Naive thymus-derived CD8-positive, alpha-beta T cell (primary cell): ENCODE measurements at regions not wholly inside any gene's neighbourhood (a gene's known extent, or its start where the extent isn't known, plus 50 kb on each side); places are given as distances from the start of the nearest gene placed in this dataset.

Source experiments
- ATAC-seq, 2 donors: fragments of 150-1000 bp; cut with Tn5 transposase in 1 of 2; sonication (Bioruptor Pico), chemical (Tn5 transposase) in 1 of 2; 1 replicate in 1 of 2; 2 replicates in 1 of 2; pipeline ENCODE4 v1.10.0; 2021; ENCODE audit warnings: mild to moderate bottlenecking in 2 of 2, moderate library complexity in 2 of 2
- POLR2A ChIA-PET: fragments of 350-600 bp; sonication (Branson Sonifier 250); formaldehyde crosslinking; loops from one replicate; lab custom pipeline; 2021; ENCODE audit warnings: antibody characterized with exemption; lab: Charles Lee
- DNase-seq, 10 donors: peaks; one replicate each; pipeline versions ENCODE4 v3.0.0 to v3.0.0-alpha.2; 2020 to 2022
- H3K27ac Mint-ChIP-seq, 10 donors: one replicate each; pipeline ENCODE4 v1.8.0; 2020 to 2022; ENCODE audit warnings: mild to moderate bottlenecking in 10 of 10, mixed read lengths in 10 of 10, moderate library complexity in 4 of 10, inconsistent platforms in 1 of 10
- H3K27me3 Mint-ChIP-seq, 5 donors: one replicate each; pipeline ENCODE4 v1.8.0; 2021 to 2022; ENCODE audit warnings: mixed read lengths in 5 of 5
- H3K36me3 Mint-ChIP-seq, 3 donors: one replicate each; pipeline ENCODE4 v1.8.0; 2020 to 2022; ENCODE audit warnings: mixed read lengths in 3 of 3, mild to moderate bottlenecking in 2 of 3, inconsistent platforms in 1 of 3
- H3K4me1 Mint-ChIP-seq, 4 donors: one replicate each; pipeline ENCODE4 v1.8.0; 2021 to 2022; ENCODE audit warnings: mixed read lengths in 4 of 4
- H3K4me3 Mint-ChIP-seq, 10 donors: one replicate each; pipeline ENCODE4 v1.8.0; 2020 to 2022; ENCODE audit warnings: mild to moderate bottlenecking in 10 of 10, mixed read lengths in 10 of 10, moderate library complexity in 6 of 10, inconsistent platforms in 1 of 10
- H3K9me3 Mint-ChIP-seq, 9 donors: one replicate each; pipeline ENCODE4 v1.8.0; 2020 to 2022; ENCODE audit warnings: mixed read lengths in 9 of 9, mild to moderate bottlenecking in 3 of 9, inconsistent platforms in 1 of 9, moderate library complexity in 1 of 9

GRCh38 chr2:106021662-106022028, 172.5 kb downstream of the UXS1 start:
- POLR2A ChIA-PET = interaction anchor here (1.2 kb wide), 1 partner anchor 62 kb away, joined by 3 read pairs; no protein-coding TSS in a partner anchor
- no peak for ATAC-seq
- Mint-ChIP-seq H3K9me3 (no peaks in the 10 kb centered on the region), H3K4me3 (no peak overlapping the region), H3K27me3 (no peaks in the 10 kb centered on the region), H3K36me3 (no peaks in the 10 kb centered on the region), H3K27ac (no peak overlapping the region), H3K4me1 (peaks cover 20 to 42% (median 29%) of the 10 kb centered on the region in 4 donors)
- DNase-seq = no peak

DNA sequence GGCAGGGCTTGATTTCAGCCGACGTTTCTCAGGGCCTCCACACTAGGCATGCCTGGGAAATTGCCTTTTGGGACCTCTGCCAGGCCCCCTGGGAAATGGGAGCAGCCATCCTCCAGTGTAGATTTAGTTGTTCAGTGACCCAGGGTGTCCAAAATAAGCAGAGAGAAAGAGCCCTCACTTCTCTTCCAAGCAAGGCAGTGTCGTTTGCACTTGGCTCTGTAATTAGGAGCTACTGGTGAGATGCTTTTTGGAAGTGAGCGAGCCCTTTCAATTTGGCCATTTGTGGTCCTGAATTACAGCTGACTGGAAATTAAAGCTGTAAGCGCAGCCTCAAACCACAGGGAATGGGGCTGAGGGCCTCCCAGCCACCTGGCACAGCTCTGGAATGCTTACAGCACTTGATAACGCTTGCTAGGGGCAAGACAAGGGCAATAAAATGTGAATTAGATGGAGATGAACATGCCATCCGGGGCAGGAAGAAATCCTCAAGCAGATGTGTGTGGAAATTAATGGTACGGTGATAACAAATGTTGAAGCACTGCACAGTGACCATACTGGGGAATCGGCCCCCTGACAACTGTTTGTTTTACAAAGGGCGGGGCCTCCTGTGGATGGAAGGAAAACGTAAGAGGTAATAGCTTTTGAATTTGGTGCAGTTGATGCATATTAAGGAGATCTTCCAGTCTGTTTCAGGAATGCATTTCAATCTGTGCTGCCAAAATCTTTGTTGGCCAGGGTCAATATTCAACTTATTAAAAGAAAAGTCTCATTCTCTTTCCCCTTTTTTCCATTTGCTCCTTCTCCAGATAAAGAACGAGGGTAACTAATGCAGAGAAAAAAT, 173.1 kb downstream of the UXS1 start:
- H3K27me3 Mint-ChIP-seq = no peaks in the 10 kb centered on the region
- H3K27ac Mint-ChIP-seq = peak overlapping the region in 1 of 10 donors; percentile 58
- ATAC-seq (no peak), DNase-seq (no peak)
- H3K9me3 Mint-ChIP-seq = no peaks in the 10 kb centered on the region
- peak overlapping the region in 1 of 10 donors; percentile 38 for H3K4me3 Mint-ChIP-seq
- H3K36me3 Mint-ChIP-seq = no peaks in the 10 kb centered on the region
- POLR2A ChIA-PET = no interaction called here
- H3K4me1 Mint-ChIP-seq = peaks cover 14 to 42% (median 26%) of the 10 kb centered on the region in 4 donors

DNA sequence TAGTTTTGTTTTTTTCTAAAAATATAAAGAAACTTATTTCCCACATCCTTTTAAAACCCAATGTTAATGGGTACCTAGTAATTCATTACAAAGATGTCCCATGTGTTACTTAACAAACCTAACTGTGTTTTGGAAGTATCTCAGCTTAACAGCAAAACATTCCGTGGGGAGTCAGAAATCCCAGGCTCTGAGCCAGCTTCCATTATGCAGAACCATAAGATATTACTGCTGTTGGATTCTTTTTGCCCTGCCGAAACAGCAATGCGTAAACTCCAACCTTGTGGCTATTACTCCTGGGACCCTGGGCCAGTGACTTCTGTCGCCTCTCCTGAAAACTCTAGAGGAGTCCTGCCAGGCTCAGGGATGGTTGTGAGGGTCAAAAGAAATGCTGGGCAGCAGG, 174.1 kb downstream of the UXS1 start:
- no peak for ATAC-seq
- Mint-ChIP-seq H3K36me3 (no peaks in the 10 kb centered on the region), H3K27me3 (no peaks in the 10 kb centered on the region), H3K27ac (no peak overlapping the region), H3K4me3 (no peak overlapping the region), H3K4me1 (peaks cover 7 to 41% (median 25%) of the 10 kb centered on the region in 4 donors), H3K9me3 (no peaks in the 10 kb centered on the region)
- no peak for DNase-seq
- POLR2A ChIA-PET = no interaction called here

- Mint-ChIP-seq H3K36me3 (no peaks in the 10 kb centered on the region), H3K27ac (peak overlapping the region in 2 of 10 donors; percentile 38 to 42), H3K9me3 (no peaks in the 10 kb centered on the region), H3K27me3 (no peaks in the 10 kb centered on the region), H3K4me3 (peak overlapping the region in 1 of 10 donors; percentile 8), H3K4me1 (peaks cover 10 to 31% (median 16%) of the 10 kb centered on the region in 4 donors)
- POLR2A ChIA-PET = no interaction called here
- DNase-seq (no peak), ATAC-seq (no peak)
These were observed 176.0 kb downstream of the UXS1 start for GRCh38 chr2:106018141-106018540.

DNA sequence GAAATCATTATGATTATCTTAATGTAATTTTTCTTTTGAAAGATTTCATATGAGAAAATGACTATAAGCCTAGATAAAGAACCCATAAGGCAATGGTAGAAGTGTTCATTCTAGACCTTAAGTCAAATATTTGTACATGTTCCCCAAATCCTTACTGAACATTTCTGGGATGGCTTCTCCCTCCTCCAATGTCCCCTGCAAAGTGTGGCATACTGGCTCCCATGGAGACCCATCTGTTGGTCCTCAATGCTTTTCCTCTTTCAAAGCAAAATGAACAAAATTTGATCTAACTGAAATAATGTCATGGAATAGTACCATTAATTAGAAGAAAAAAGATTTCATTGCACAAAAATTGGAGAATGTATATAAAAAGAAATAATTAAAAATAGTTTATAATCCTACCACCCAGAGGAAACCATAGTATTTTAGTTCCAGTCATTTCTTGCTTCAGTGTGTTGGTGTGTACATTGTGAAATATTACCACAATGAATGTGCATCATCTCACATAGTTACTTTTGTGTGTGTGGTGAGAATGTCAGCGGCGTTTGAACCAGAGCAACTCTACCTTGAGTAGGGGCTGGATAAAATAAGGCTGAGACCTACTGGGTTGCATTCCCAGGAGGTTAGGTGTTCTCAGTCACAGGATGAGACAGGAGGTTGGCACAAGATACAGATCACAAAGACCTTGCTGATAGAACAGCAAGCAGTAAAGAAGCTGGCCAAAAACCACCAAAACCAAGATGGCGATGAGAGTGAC, 181.3 kb downstream of the UXS1 start:
- Mint-ChIP-seq H3K4me1 (peaks cover 4 to 23% (median 12%) of the 10 kb centered on the region in 4 donors), H3K4me3 (no peak overlapping the region), H3K27me3 (no peaks in the 10 kb centered on the region), H3K36me3 (peaks cover 0 to 5% (median 3%) of the 10 kb centered on the region in 3 donors), H3K9me3 (peaks cover 0 to 11% (median 7%) of the 10 kb centered on the region in 9 donors), H3K27ac (no peak overlapping the region)
- DNase-seq = no peak
- POLR2A ChIA-PET = interaction anchor here (1.4 kb wide), 1 partner anchor 13 kb away, joined by 3 read pairs; no protein-coding TSS in a partner anchor
- no peak for ATAC-seq

- Mint-ChIP-seq H3K36me3 (peaks cover 0 to 5% (median 3%) of the 10 kb centered on the region in 3 donors), H3K4me3 (no peak overlapping the region), H3K9me3 (peaks cover 0 to 17% (median 12%) of the 10 kb centered on the region in 9 donors), H3K27ac (peak overlapping the region in 1 of 10 donors; percentile 31), H3K27me3 (no peaks in the 10 kb centered on the region), H3K4me1 (peaks cover 3 to 23% (median 10%) of the 10 kb centered on the region in 4 donors)
- no peak for ATAC-seq
- POLR2A ChIA-PET = interaction anchor here (1.4 kb wide), 1 partner anchor 14 kb away, joined by 3 read pairs; no protein-coding TSS in a partner anchor
- no peak for DNase-seq
These were observed 182.0 kb downstream of the UXS1 start for GRCh38 chr2:106012001-106012590.

DNA sequence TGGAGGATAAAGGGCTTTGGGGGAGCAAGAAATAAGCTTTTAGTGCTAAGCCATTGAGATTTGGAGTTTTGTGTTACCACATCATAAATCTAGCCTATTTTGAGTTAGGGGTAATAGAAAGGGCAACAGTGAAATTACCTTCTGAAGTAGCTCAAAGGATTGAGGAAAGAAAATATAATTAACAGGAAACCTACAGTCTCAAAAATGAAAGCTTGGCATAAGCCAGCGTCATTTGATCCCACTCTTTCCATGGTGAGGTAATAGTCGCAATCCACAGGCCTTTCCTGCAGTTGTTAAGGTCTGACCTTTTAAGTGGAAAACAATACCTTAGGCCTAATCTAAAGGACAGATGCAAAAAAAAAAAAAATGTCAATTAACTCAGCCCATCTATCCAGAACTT, 182.7 kb downstream of the UXS1 start:
- Mint-ChIP-seq H3K4me1 (peaks cover 3 to 17% (median 11%) of the 10 kb centered on the region in 4 donors), H3K27ac (no peak overlapping the region), H3K36me3 (peaks cover 0 to 12% (median 10%) of the 10 kb centered on the region in 3 donors), H3K4me3 (no peak overlapping the region), H3K27me3 (no peaks in the 10 kb centered on the region), H3K9me3 (peaks cover 0 to 25% (median 18%) of the 10 kb centered on the region in 9 donors)
- DNase-seq (no peak), ATAC-seq (no peak)
- POLR2A ChIA-PET = interaction anchor here (0.7 to 1.4 kb wide), 2 partner anchors 8 to 14 kb away, joined by 3 to 5 read pairs; no protein-coding TSS in a partner anchor

DNA sequence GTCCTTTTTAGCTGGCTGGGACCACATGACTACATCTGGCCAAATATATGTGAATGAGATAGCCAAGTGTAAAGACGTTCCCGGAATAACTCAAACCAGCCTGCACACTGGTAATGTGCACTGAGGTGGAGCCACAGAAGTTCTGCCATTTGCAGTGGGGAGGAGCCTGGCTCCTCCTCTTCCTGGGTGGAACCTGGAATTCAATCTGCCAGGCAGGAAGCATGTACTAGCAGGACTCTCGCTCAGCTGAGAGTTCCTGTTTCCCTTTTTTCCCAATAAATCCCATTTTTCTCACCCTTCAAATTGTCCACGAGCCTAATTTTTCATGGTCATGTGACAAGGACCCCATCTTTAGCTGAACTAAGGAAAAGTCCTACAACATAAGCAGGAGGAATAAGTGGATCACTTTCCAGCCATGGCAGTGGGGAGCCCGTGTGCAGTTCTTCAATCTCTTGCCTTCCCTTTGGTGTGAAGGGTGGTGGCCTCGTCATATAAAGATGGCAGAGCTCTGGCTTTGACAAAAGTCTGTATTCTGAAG, 183.2 kb downstream of the UXS1 start:
- peaks cover 0 to 15% (median 13%) of the 10 kb centered on the region in 3 donors for H3K36me3 Mint-ChIP-seq
- H3K27ac Mint-ChIP-seq = no peak overlapping the region
- H3K27me3 Mint-ChIP-seq = no peaks in the 10 kb centered on the region
- POLR2A ChIA-PET = interaction anchor here (0.7 kb wide), 1 partner anchor 8 kb away, joined by 5 read pairs; no protein-coding TSS in a partner anchor
- peaks cover 3 to 12% (median 7%) of the 10 kb centered on the region in 4 donors for H3K4me1 Mint-ChIP-seq
- H3K4me3 Mint-ChIP-seq = no peak overlapping the region
- DNase-seq (no peak), ATAC-seq (no peak)
- peaks cover 0 to 30% (median 21%) of the 10 kb centered on the region in 9 donors for H3K9me3 Mint-ChIP-seq

DNA sequence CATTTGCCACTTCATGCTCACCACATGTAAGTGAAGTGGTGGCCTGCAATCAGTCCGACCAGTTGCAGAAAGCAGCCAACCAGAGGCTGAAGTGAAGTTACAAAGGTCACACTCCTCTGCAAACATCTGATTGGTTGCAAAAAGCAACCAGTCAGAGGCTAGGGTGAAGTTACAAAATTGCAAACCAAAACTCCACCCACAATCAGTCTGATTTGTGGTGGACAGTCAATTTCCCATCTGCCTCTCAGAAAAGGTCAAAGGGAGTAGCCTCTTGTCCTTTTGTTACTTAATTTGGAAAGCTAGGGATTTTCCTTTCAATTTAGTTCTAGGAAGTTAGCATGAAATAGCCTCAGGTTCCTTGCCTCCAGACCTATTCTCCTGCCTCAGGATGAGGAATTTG, 185.0 kb downstream of the UXS1 start:
- DNase-seq (no peak), ATAC-seq (no peak)
- peaks cover 0 to 30% (median 19%) of the 10 kb centered on the region in 3 donors for H3K36me3 Mint-ChIP-seq
- H3K27ac Mint-ChIP-seq = no peak overlapping the region
- no peak overlapping the region for H3K4me3 Mint-ChIP-seq
- peaks cover 0 to 2% (median under 1%) of the 10 kb centered on the region in 4 donors for H3K4me1 Mint-ChIP-seq
- peaks cover 9 to 47% (median 33%) of the 10 kb centered on the region in 9 donors for H3K9me3 Mint-ChIP-seq
- POLR2A ChIA-PET = no interaction called here
- H3K27me3 Mint-ChIP-seq = no peaks in the 10 kb centered on the region

GRCh38 chr2:106004851-106005250, 189.2 kb downstream of the UXS1 start:
- ATAC-seq (no peak), DNase-seq (no peak)
- H3K36me3 Mint-ChIP-seq = peaks cover 0 to 43% (median 30%) of the 10 kb centered on the region in 3 donors
- H3K4me3 Mint-ChIP-seq = no peak overlapping the region
- H3K27me3 Mint-ChIP-seq = no peaks in the 10 kb centered on the region
- POLR2A ChIA-PET = interaction anchor here (0.8 kb wide), 1 partner anchor 45 kb away, joined by 3 read pairs; no protein-coding TSS in a partner anchor
- H3K9me3 Mint-ChIP-seq = peaks cover 9 to 70% (median 41%) of the 10 kb centered on the region in 9 donors
- peaks cover 0 to 4% (median 0%) of the 10 kb centered on the region in 4 donors for H3K4me1 Mint-ChIP-seq
- H3K27ac Mint-ChIP-seq = no peak overlapping the region

DNA sequence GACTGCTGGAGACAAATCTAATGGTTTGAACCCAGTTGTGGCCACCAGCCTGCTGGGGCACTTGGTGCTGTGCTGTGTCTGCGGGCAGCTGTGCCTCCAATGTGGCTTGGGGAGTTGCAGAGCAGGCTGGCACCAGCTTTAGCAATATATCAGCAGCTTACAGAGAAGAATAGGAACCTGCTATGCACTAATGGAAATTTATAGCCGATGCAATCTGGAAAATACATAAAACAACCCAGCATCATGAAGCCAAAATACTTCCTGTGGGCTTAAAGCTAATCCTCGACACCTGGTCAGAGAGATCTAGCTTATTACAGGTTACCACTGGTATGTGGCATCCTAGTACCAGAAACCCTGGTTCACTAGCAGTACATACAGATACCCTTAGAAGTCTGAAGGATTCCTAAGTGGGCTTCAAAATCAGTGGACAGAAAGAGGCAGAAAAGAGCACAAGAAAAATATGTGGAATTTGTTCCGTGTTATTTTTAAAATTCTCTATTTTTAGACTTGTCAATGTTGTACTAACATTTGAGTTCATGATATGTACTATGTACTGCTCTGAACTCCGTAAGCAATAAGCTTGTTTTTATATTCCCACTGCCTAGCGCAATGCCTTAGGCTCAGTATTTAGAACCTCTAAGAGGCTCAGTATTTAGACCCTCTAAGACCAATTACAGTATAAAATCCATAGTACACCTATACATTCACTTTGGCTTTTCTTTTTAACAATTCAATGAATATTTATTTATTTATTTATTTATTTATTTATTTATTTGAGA, 194.7 kb downstream of the UXS1 start:
- Mint-ChIP-seq H3K4me1 (peaks cover 0 to 6% (median 4%) of the 10 kb centered on the region in 4 donors), H3K27ac (no peak overlapping the region), H3K4me3 (no peak overlapping the region), H3K9me3 (peaks cover 2 to 49% (median 26%) of the 10 kb centered on the region in 9 donors), H3K27me3 (no peaks in the 10 kb centered on the region), H3K36me3 (peaks cover 0 to 39% (median 35%) of the 10 kb centered on the region in 3 donors)
- POLR2A ChIA-PET = interaction anchor here (1.1 kb wide), 1 partner anchor 73 kb away, joined by 3 read pairs; no protein-coding TSS in a partner anchor
- DNase-seq = no peak
- ATAC-seq = no peak
